ENCODE measurements at regions not wholly inside any gene's neighbourhood (a gene's known extent, or its start where the extent isn't known, plus 50 kb on each side); places are given as distances from the start of the nearest gene placed in this dataset.

DNA sequence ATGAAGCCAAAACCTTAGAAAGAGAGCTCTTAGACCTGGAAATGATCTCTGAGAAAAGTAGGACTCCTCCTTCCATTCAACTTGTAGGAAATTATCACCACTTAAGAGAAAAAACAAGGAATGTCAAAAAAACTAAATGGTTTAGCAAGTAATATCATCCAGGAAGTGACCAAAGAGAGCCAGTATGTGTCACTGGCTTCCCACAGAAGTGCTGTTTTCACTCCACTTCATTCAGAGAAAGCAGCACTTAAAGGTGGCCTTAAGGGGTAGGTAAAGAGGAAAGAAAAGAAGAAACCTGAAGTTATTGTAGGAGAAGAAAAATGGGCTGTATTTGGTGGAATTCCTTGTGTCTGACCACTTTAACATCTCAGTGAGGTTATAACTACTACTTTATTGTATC, 414.4 kb upstream of the ETAA1 start:
- DNase-seq, result no peak

DNA sequence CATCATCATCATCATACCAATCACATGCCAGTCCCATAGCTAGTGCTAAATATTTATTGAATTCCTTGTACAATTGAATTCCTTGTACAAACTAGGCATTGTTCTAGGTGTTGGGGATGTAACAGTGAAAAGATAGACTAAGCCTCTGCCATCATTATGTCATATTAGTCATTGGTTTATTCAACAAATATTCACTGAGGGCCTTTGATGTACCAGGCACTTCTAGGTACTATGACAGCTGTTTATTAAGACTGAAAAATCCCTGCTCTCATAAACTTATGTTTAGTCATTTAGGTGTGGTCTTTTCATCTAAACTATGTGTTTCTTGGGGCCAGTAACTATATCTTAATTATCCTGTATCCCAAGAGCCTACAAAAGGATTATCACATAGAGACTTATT, 412.3 kb upstream of the ETAA1 start:
- DNase-seq, result peak; percentile 46

DNA sequence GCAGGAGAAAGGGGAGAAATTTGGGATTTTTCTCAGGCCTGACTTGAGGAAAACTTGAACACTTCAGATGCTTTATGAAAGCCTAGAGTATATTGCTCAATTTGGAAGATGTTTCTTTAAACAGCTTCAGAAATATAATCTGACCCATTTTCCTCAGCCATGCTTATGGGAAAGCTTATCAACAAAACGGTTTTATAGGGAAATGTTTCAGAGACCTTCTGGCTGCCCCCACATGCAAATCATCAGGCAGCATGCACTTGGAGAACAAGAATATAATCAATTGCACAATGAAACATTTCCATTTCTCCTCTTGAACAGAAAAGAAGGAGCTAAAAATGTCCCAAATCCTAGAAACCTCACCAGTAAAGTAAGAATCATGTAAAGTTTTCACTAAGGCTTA, 411.2 kb upstream of the ETAA1 start:
- DNase-seq, result no peak

DNA sequence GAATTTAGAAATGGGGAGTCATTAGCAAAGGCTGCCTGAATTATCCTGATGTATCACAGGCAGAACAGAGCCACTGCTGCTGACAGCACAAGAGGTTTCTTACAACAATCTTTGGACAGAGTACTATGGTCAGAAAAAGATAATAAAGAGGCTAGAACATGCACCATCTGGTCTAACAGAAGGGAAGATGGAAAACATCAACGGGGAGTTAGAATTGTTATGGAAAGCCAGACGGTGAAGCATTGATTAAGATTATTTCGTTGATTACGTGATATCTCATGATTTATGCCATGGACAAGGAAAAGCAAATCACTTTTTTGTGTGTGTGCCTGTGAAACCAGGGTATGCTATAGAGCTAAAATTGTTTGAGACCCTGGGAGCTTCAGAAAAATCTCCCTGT, 409.4 kb upstream of the ETAA1 start:
- no peak for DNase-seq

DNA sequence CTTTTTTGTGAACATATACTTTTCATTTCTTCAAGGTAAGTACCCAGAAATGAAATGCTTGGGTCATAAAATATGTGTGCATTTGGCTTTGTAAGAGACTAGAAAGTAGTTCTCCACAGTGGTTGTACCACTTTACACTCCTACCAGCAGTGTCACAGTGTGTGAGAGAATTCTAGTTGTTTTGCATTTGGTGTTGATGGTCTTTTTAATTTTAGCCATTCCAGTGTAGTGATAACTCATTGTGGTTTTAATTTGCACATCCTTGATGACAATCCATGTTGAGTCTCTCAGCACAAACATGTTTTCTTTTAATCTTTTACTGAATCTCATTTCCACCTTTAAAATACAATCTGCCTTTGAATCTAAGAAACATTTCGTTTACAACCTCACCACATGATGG, 402.5 kb upstream of the ETAA1 start:
- no peak for DNase-seq

DNA sequence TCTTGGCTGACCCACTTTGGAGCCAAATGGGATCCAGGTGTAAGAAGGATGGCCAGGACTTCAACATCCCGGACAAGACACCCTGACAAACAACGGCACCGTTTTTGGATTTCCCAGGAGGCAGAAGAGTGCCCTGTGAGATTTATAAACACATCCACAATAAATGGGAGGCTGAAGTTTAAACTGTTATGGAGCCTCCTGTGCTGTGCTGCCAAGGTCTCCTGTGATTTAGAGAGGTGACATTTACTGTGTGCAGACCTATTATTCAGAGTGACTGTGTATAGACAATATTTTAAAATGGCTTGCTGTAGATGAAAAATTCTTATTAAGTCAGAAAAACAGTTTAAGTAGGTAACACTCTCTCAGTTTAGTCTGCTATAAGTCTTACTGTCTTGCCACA, 401.5 kb upstream of the ETAA1 start:
- DNase-seq, result no peak

DNA sequence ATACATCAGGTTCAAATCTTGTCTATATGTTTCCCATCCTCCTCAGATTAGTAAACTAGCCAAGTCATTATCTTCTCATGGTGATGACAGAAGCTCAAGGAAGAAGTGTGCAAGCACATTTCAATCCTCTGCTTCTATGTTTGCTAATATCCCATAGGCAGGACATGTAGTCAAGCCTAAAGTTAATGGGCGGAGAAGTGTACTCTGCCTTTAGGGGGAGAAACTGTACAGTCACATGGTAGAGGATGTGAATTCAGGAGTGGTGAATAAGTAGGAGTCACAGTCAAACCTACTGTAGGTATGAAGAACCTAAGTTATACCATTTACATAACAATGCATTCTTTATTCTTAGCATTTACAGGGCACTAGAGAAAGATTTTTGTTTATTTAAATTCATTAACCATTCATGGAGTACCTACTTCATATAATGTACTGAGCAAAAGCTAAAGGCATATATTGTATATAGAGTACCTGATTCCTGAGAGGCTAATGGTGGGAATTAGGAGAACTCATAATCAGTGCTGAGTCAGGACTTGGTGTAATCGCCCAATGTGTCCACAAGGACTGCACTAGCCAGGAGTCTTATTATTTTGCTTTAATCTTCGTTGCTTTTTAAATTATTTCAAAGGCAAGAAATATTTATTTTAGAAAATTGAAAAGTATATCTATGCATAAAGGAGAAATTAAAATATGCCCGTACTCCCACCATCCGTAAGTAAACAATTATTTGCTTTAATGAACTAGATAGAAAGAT, 394.3 kb upstream of the ETAA1 start:
- no peak for DNase-seq

DNA sequence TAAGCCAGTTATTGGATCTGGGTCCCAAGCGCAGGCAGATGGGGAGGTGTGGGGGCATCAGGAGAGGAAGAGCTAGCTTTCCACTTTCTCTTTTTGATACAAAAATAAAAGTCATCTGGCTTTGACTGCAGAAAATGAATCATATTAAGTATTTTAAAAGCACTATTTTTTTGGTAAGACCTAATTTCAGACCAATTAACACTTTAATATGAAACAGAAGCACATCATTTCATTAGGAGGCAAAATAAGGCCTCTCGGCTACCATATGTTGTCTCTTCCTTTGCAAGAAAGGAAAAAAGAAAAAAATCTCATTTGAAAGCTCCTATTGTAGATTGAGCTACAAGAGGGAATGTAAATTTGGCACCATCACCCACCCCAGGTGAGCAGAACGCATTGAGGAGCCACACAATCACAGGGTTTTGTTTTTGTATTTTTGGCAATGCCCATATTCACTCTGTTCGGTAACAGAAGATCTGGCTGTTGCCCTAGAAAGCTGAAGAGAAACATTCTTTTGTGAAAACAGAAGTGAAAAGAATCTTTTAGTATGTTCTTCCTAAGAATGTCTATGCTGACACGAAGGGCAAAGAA, 390.7 kb upstream of the ETAA1 start:
- DNase-seq, result no peak

DNA sequence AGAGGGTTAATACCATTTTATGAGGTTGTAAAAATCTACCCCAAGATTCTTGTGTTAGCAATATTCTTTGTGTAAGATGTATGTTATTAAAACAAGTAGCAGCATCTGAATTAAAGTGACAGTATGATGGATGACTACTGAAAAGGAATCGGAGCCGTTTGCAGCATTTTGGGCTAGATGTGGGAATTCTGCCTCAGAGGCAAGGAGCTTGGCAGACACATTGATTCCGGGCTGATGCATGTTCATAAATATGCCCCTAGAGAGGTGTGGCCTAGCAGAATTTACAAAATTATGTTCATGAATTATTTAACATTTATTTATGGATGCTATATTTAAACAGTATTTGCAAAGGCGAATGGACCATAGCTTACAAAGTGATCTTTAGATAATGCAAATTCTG, 389.0 kb upstream of the ETAA1 start:
- no peak for DNase-seq

DNA sequence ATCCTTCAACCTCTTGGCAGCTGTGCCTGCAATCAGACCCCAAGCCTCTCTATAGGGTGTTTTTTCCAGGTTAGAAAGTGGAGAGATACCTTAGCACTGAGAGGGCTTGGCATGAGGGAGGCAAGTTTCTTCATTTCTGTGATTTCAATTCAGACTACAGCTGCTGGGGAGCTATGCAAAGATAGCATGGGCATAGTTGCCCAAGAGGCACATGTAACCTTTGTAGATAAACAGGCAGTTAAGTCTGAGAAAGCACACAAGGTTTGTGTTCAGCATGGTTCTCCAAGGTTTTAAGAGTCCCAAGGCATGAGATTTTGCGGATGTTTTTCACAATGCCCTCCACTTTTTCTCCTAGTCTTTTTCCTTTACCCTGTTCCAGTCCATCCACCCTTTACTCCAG, 385.0 kb upstream of the ETAA1 start:
- no peak for DNase-seq

DNA sequence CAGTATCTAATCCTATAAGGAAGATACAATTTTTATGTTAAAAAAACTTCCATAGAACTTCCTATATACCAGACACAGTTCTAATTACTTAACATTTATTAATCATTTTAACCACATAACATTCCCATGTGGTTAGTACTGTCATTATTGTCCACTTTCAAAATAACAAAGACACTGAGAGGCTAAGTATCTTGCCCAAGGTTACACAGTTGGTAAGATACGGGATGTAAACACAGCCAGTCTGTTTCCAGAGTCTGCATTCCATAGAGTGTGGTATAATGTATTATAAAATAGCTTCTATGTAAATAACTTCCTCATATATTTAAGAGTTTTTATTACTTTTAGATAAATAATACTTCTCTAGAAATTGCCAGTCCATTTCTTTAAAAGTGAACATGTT, 383.3 kb upstream of the ETAA1 start:
- no peak for DNase-seq

DNA sequence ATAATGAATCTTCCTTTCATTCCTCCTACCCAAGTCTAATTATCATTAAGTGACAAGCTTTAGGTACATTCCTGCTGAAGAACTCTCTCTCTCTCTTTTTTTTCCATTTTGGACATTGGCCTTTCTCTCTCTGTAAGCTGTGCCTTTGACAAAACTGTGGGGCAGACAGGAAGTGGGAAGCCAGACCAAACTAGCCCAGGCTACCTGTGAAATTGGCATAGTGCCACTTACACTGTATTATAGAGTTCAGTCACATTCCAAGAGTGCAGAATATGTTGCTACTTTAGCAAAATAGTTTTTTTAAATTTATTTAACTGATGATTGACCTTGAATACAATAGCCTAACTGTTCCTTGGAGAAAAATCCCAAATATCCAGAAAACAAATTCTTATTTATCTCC, 381.5 kb upstream of the ETAA1 start:
- DNase-seq, result no peak

DNA sequence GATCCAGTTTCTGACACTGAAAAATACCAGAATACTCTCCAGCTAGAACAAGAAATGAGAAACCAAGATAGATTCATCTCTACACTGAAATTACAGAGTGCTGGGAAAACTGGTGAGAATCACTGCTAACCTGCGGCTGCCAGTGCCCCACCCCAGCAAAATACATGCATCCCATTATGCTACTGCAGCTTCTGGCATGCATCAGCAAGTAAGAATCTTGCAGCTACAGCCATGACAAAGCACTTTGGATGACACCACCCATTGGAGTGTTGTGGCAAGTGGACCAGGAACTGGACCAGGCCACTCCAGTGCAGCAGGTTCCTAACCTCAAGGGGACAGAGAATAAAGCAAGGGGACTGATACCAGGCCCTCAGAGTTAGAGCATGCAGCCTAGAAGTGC, 378.8 kb upstream of the ETAA1 start:
- no peak for DNase-seq

DNA sequence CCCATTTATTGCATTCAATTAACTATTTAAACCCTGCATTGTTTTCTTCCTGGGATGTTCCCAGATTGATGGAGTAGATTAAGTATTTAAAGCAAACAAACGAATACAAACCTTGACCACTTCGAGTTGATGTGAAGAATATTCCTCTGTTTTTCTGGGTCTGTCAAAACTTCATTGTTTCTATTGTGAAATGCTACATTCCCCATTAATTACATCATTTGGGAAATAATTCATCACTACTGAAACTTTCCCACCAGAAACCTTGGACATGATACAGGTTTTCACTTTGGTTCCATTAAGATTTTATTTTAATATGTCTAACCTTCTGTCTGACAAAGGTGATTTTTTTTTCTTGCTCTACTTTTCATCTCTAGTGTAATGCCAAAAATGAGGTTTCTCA, 365.1 kb upstream of the ETAA1 start:
- DNase-seq, result peak; percentile 20

DNA sequence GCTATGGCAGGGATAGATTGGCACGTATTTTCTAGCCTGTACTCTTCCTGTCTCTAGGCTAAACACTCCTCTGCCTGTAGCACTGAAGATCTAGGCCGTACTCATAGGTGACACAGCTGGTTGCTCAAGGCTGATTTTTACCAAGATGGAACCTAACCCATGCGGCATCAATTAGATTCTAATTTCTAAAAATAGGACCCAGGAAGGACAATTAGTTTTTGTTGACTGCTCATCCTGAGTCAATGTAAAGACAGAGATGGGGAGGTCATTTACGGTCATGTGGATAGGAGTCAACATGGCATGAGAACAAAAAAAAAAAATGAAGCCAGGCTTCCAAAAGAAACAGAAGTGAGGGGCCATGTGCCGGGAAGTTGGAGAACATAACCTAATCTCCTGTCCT, 360.7 kb upstream of the ETAA1 start:
- no peak for DNase-seq

DNA sequence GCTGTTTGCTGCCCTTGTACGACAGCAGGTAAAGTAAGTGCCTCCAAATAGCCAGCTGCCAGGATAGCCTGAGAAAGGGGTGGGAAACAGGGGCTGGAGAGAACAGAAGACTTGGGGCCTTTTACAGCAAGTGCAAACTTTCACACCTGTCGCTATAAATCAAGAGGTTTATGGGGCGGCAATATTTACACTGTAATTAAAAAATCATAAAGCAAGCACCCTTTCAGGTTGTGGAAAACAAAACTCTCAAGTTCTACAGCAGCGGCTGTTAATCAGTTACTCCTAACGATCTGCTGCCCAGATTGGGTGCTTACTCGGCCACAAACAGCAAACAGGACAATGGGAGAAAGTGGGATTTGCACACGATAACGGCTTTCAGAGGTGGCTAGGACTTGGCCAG, 359.5 kb upstream of the ETAA1 start:
- DNase-seq, result no peak

DNA sequence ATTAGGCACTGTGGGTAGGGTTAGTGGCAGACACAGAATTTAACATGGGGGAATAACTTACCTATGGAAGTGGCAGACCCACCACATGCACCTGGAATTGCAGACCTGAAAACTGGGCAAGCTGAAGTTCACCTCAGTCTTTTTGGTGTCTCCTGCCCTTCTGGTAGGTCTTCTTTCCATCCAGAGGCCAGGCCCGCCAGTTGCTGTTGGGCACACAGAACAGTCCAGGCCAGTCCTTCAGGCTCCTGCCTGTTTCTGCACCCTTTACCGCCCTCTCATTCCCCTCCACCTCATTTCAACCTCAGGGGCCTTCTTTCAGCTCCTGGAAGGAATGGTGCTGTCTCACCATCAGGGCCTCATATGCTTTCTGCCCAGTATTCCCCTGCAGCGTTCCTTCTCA, 358.9 kb upstream of the ETAA1 start:
- DNase-seq, result no peak

DNA sequence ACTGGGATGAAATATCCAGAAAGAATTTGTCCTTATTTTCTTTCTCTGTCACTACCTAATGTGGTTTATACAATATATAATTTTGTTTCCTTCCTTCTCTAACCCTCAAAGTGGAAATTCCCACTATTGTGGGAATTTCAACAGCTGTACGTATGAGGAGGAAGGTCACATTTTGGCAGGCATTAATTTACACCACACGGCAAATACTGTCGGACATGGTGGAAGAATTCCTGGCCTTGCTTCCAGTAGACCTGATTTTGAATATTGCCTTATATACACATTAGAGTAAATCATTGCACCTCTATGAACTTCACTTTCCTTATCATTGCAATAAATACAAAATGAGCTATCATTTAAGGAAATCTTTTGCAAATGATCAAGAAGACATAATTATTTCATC, 358.1 kb upstream of the ETAA1 start:
- no peak for DNase-seq

DNA sequence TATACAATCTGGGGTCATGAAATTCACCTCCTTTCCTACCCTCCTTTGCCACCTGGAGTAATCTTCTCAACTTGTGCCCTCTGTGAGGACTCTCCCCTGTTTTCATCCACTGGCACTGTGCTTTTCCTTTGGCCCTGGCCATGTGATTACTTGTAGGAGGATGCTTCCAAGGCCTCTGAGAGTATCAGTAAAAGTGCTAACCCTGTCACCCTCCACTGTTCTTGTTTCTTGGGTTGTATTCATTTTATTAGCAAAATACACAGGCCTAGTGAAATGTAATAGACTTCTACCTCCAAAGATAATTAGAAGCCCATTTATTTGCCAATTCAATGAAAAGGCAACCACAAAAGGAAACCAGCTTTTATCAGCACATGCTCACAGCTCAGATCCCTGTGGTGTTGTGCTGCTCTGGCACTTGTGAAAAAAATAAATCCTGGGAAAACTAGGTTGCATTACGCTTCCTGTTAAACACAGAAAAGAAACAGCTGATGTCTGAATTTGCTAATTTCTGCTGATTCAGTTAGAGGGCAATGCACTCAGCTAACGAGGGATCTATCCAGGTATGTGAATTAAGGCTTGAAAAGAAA, 357.5 kb upstream of the ETAA1 start:
- no peak for DNase-seq

DNA sequence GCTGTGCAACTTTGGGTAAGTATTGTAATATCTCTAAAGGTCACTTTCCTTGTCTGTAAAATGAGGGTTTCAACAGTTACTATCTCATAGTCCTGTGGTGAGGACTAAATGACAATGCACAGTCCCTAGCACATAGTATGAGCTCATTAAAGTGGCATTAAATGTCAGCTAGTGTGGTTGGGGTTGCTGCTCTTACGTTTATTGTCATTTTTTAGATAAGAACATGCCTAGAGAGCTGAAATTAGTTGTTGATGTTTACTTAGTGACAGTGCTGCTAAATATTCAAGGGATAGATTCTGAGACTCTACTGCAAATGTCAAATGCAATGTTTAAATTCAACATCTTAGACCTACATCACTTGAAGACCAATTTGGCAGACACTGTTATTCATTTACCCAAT, 356.1 kb upstream of the ETAA1 start:
- DNase-seq, result no peak

DNA sequence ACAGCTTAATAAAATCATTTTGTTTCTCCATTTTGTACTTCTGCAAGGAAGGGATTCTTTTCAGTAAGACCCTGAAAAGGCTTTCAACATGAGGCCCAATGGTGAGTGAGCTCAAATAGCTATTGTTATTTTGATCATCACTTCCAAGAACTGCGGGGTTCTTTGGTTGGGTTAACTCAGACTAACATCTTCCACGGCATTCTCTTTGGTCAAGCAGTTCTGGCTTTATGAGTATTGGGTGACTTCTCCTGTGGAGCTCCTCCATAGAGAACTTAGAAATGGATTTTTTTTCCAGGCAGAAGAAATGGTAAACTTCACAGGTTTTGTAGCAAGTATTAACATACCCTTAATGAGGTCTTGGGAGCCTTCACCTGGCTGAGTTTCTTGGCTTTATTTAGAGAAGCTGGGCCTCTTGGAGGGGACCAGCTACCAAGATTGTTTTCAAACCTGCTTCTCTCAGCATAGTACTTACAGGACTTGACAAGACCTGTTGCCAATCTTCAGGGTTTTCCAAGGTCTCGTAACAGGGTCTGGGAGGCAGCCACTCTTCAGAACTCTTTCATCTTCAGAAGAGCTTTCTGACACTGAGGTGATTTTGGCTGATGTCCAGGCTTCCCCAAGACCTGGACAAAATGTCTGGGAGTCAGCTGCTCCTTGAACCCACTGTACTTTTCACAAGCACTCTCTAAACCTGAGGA, 353.2 kb upstream of the ETAA1 start:
- no peak for DNase-seq

DNA sequence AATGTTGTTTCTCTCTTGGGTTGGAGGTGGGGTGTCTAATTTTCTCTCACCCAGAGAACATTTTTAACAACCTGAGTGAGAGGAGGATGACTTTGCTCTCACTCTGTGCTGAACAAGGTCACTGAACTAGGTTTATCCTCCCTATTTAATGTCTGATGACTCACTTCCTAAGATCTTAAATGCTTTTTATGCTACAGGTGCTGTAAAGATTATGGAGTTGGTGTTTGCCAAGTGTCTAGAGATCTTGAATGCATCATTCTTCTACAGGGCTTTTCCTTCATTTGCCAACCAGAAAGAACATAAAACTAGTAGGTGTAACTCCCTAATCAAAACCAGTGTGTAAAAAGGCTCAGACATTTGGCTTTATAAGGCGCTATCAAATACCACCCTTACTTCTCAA, 350.5 kb upstream of the ETAA1 start:
- DNase-seq, result peak; percentile 42

DNA sequence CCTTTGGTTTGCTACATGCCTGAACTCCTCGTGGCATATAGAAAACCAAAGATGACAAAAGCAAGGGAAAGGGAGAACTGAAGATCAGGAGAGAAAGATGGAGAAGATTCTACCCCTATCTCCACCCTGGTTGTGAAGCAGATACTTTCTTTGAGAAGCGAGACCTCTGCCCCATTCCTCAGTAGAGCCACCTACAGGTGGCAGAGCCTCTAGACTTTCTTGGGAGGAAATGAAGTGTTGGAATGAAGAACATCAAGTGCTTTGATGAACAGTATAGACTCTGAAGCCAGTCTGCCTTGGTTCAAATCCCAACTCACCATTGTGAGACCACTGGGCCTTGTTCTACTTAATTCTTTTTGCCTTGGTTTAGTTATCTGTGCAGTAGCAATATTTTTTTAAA, 348.8 kb upstream of the ETAA1 start:
- DNase-seq, result no peak

DNA sequence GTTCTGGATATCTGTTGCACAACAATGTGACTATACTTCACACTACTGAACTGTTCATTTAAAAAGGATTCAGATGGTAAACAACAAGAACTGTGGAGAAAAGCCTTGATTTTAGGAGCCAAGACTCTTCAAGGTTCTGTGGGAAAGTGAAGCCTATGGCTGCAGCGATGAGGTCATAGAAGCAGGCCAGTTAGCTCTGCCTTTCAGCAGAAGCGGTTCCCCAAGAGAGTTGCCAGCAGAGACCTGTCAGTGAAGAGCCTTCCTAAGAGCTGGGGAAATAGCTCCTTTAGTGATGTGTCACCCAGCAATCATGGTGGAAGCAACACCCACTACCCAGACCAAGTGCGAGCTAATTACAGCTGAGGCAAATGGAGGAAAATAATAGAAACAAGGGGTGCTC, 346.5 kb upstream of the ETAA1 start:
- DNase-seq, result no peak
